GM12878 (cell line): ENCODE measurements at regions not wholly inside any gene's neighbourhood (a gene's known extent, or its start where the extent isn't known, plus 50 kb on each side); places are given as distances from the start of the nearest gene placed in this dataset.

Source experiments
- ATAC-seq: fragments of 200-7000 bp; cut with Tn5 transposase; 3 replicates; pipeline ENCODE4 v1.9.1; 2020; ENCODE audit warnings: mild to moderate bottlenecking, moderate library complexity
- BruUV-seq: library from RNA; stranded (reverse); fragments of 400-500 nt; replicated peaks from 2 replicates; lab custom pipeline; 2021; lab: Mats Ljungman, UMichigan
- CTCF ChIA-PET: fragments of 300-600 bp; sonication (Branson Sonifier 250); formaldehyde crosslinking; extraction: SDS; loops from one replicate; lab custom pipeline; 2021; ENCODE audit warnings: inconsistent platforms; lab: Yijun Ruan, JAX
- POLR2A ChIA-PET: fragments of 350-600 bp; formaldehyde crosslinking; extraction: SDS; loops from one replicate; lab custom pipeline; 2021; ENCODE audit warnings: inconsistent platforms; lab: Charles Lee
- RAD21 ChIA-PET: fragments of 300-600 bp; sonication (Branson Sonifier 250); formaldehyde crosslinking; loops from one replicate; lab custom pipeline; 2023; ENCODE audit warnings: antibody characterized with exemption; ENCODE audit not compliant: unreplicated experiment; lab: Charles Lee
- SMC1A ChIA-PET: fragments of 300-600 bp; sonication (Branson Sonifier 250); formaldehyde crosslinking; loops from one replicate; lab custom pipeline; 2023; ENCODE audit not compliant: unreplicated experiment, uncharacterized antibody; lab: Charles Lee
- DNase-seq: peaks from one replicate; pipeline ENCODE4 v3.0.0-alpha.2; 2011; ENCODE audit warnings: low read depth, low spot score
- FAIRE-seq: peaks from 3 replicates; lab custom pipeline; 2011; peaks lifted over from hg19 to GRCh38; lab: Jason Lieb, UNC
- H2AFZ ChIP-seq: 2 replicates; pipeline ENCODE4 v1.6.0; 2011; ENCODE audit warnings: low read depth, low read length, control low read depth; ENCODE audit not compliant: control insufficient read depth
- H3K27ac ChIP-seq: 2 replicates; pipeline ENCODE4 v1.5.1; 2011; ENCODE audit warnings: control low read depth; ENCODE audit not compliant: control insufficient read depth, insufficient read depth
- H3K27me3 ChIP-seq, 2 experiments: replicated peaks in 1 of 2; 2 replicates each; pipeline versions ENCODE4 v1.6.0 to v1.6.1; 2011; ENCODE audit warnings: low read length in 1 of 2; ENCODE audit not compliant: control insufficient read depth in 2 of 2, insufficient read depth in 2 of 2
- H3K36me3 ChIP-seq, 2 experiments: 2 replicates each; pipeline ENCODE4 v1.5.1; 2011; ENCODE audit warnings: low read length in 1 of 2; ENCODE audit not compliant: control insufficient read depth in 2 of 2, insufficient read depth in 2 of 2
- H3K4me1 ChIP-seq: 2 replicates; pipeline ENCODE4 v1.6.1; 2011; ENCODE audit warnings: mild to moderate bottlenecking, low read length, moderate library complexity, mixed read lengths; ENCODE audit not compliant: control insufficient read depth, insufficient read depth
- H3K4me2 ChIP-seq: 2 replicates; pipeline ENCODE4 v1.6.0; 2011; ENCODE audit warnings: control low read depth; ENCODE audit not compliant: control insufficient read depth, insufficient read depth
- H3K4me3 ChIP-seq: fragments of 200-600 bp; sonication (generic); 2 replicates; pipeline ENCODE4 v1.5.1; 2016
- H3K79me2 ChIP-seq: 2 replicates; pipeline ENCODE4 v1.6.0; 2011; ENCODE audit warnings: low read length; ENCODE audit not compliant: control insufficient read depth, insufficient read depth
- H3K9ac ChIP-seq: 2 replicates; pipeline ENCODE4 v1.8.0; 2011; ENCODE audit warnings: low read length, control low read depth, mixed read lengths; ENCODE audit not compliant: control insufficient read depth, insufficient read depth
- H3K9me3 ChIP-seq: replicated peaks from 3 replicates; pipeline ENCODE4 v1.5.1; 2011; ENCODE audit warnings: mild to moderate bottlenecking, low read length; ENCODE audit not compliant: control insufficient read depth, insufficient read depth
- H4K20me1 ChIP-seq: 2 replicates; pipeline ENCODE4 v1.6.0; 2011; ENCODE audit not compliant: control insufficient read depth, insufficient read depth
- BHLHE40 ChIP-seq, 2 experiments: fragments of 450-650 bp in 1 of 2; IDR thresholded peaks; 2 replicates each; pipeline ENCODE4 v1.6.1; 2011 to 2017; ENCODE audit warnings: low read depth in 2 of 2, borderline replicate concordance in 1 of 2, improper control_type of control experiment in 1 of 2, low read length in 1 of 2, mild to moderate bottlenecking in 1 of 2
- BMI1 ChIP-seq: fragments of 450-650 bp; IDR thresholded peaks from 2 replicates; pipeline ENCODE4 v1.6.1; 2016; ENCODE audit warnings: mild to moderate bottlenecking, moderate library complexity, borderline replicate concordance
- CREM ChIP-seq: IDR thresholded peaks from 2 replicates; pipeline ENCODE4 v1.6.1; 2014; ENCODE audit warnings: antibody characterized with exemption, low read depth
- FOS ChIP-seq: IDR thresholded peaks from 3 replicates; pipeline ENCODE4 v1.6.1; 2011; ENCODE audit warnings: borderline replicate concordance; ENCODE audit not compliant: insufficient read length; ENCODE audit errors: extremely low read depth
- HCFC1 ChIP-seq: fragments of 150-350 bp; IDR thresholded peaks from 2 replicates; pipeline ENCODE4 v1.6.1; 2014; ENCODE audit warnings: low read length
- HDAC6 ChIP-seq: fragments of 200-600 bp; sonication (generic); IDR thresholded peaks from one replicate; pipeline ENCODE4 v1.8.0; 2017; ENCODE audit warnings: antibody characterized with exemption; ENCODE audit not compliant: unreplicated experiment
- KDM1A ChIP-seq: fragments of 200-600 bp; sonication (generic); IDR thresholded peaks from 2 replicates; pipeline ENCODE4 v1.6.1; 2016; ENCODE audit warnings: borderline replicate concordance
- MEF2A ChIP-seq: IDR thresholded peaks from 2 replicates; pipeline ENCODE4 v1.6.1; 2011; ENCODE audit warnings: low read depth, mild to moderate bottlenecking, low read length, moderate library complexity; ENCODE audit not compliant: insufficient read depth
- MYB ChIP-seq: fragments of 150-350 bp; IDR thresholded peaks from 2 replicates; pipeline ENCODE4 v1.6.1; 2014; ENCODE audit warnings: mild to moderate bottlenecking, low read depth, low read length, borderline replicate concordance
- RAD51 ChIP-seq: fragments of 450-650 bp; IDR thresholded peaks from 2 replicates; pipeline ENCODE4 v1.6.1; 2016; ENCODE audit warnings: moderate library complexity, mild to moderate bottlenecking, inconsistent platforms
- RELA ChIP-seq: fragments of 450-650 bp; IDR thresholded peaks from 2 replicates; pipeline ENCODE4 v1.8.0; 2014; ENCODE audit warnings: borderline replicate concordance; ENCODE audit not compliant: partially characterized antibody
- SMAD1 ChIP-seq: fragments of 450-650 bp; IDR thresholded peaks from 2 replicates; pipeline ENCODE4 v1.6.1; 2018; ENCODE audit warnings: mild to moderate bottlenecking, low read depth; ENCODE audit not compliant: partially characterized antibody
- STAT1 ChIP-seq: fragments of 450-650 bp; conservative IDR thresholded peaks from 2 replicates; pipeline ENCODE4 v1.6.1; 2014; ENCODE audit warnings: antibody characterized with exemption, mild to moderate bottlenecking
- TCF12 ChIP-seq: IDR thresholded peaks from 2 replicates; pipeline ENCODE4 v1.6.1; 2011; ENCODE audit warnings: low read depth, mild to moderate bottlenecking, low read length
- WGBS: methylation state at CpG from one replicate; pipeline ENCODE4 v1.1.6; 2016; ENCODE audit warnings: low lambda C conversion rate; ENCODE audit not compliant: insufficient replicate concordance, insufficient coverage; ENCODE audit errors: missing lambda C conversion rate; 5-methylcytosine and 5-hydroxymethylcytosine counted together
- in situ Hi-C: fragments of 300-500 bp; cut with MboI; formaldehyde crosslinking; loops from 9 replicates; pipeline ENCODE4 v1.14.3; 2018; ENCODE audit warnings: mixed read lengths
- intact Hi-C: fragments of 100-400 bp; cut with micrococcal nuclease; formaldehyde crosslinking; loops from one replicate; pipeline ENCODE4 v1.14.2; 2022; ENCODE audit not compliant: unreplicated experiment
- TF ChIP-seq, protein P1 (sequence below): fragments of 450-650 bp; IDR thresholded peaks from 2 replicates; pipeline ENCODE4 v1.6.1; 2017; ENCODE audit warnings: low read depth, mild to moderate bottlenecking, moderate library complexity
- TF ChIP-seq, protein P2 (sequence below): IDR thresholded peaks from 2 replicates; pipeline ENCODE4 v1.6.1; 2011; ENCODE audit warnings: low read depth, mild to moderate bottlenecking, low read length, moderate library complexity, borderline replicate concordance; ENCODE audit errors: extremely low read depth
- TF ChIP-seq, protein P3 (sequence below): IDR thresholded peaks from 2 replicates; pipeline ENCODE4 v1.6.1; 2012; ENCODE audit warnings: low read depth, low read length, improper control_type of control experiment
- TF ChIP-seq, protein P4 (sequence below): fragments of 450-650 bp; IDR thresholded peaks from 2 replicates; pipeline ENCODE4 v1.6.1; 2016; ENCODE audit warnings: mild to moderate bottlenecking, moderate library complexity, borderline replicate concordance

DNA sequence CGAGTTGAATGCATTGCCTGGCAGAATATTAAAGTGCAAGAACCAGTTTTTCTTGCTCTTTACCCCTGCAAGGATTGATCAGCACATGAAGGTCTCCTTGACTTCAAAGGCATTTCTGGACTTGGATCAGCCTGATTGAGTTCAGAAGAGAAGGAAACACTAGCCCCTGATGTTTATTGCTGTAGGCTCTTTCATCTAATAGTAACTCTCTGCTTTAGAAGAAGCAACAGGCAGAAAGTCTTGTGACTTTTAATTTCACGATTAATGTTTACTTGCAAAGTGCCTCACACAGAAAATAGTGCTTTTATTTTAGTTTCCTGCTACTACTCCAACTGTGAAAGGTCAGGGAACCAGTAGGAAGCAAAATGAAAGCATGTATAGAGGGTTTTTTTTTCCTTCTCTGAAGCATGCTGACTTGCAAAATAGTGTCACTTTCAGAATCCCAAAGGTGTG, 69.1 kb downstream of the PCDH7 start:
- no peak overlapping the region for H3K9ac ChIP-seq
- no peaks in the 10 kb centered on the region for H3K79me2 ChIP-seq
- CTCF ChIA-PET: no interaction called here
- in situ Hi-C loops (no loop called here), intact Hi-C loops (no loop called here)
- POLR2A ChIA-PET: no interaction called here
- DNase-seq (no peak), FAIRE-seq (no peak), ATAC-seq (no peak)
- RAD21 ChIA-PET: no interaction called here
- no peak overlapping the region for H2AFZ ChIP-seq
- SMC1A ChIA-PET: no interaction called here
- no peaks in the 10 kb centered on the region for H3K4me1 ChIP-seq
- no peaks in the 10 kb centered on the region for H3K36me3 ChIP-seq
- WGBS: 4% methylated on average over 2 of the region's 2 CpGs
- no peaks in the 10 kb centered on the region for H3K27me3 ChIP-seq
- H4K20me1 ChIP-seq: no peaks in the 10 kb centered on the region
- H3K4me2 ChIP-seq: no peak overlapping the region
- no peak overlapping the region for H3K27ac ChIP-seq
- no TSS peak for BruUV-seq
- no peak overlapping the region for H3K4me3 ChIP-seq
- no peaks in the 10 kb centered on the region for H3K9me3 ChIP-seq
- TF ChIP-seq HCFC1 (no peak), MEF2A (no peak), MYB (no peak), KDM1A (no peak), BMI1 (no peak), HDAC6 (no peak), CREM (no peak), FOS (no peak), TCF12 (no peak), RELA (no peak), BHLHE40 (IDR thresholded peaks at IDR 0.05; ENCODE audit: borderline replicate concordance in 1 of 2, low read depth in 2 of 2, low read length in 1 of 2) (no peak), SMAD1 (no peak), RAD51 (no peak), STAT1 (no peak)
- TF ChIP-seq, protein P1, sequence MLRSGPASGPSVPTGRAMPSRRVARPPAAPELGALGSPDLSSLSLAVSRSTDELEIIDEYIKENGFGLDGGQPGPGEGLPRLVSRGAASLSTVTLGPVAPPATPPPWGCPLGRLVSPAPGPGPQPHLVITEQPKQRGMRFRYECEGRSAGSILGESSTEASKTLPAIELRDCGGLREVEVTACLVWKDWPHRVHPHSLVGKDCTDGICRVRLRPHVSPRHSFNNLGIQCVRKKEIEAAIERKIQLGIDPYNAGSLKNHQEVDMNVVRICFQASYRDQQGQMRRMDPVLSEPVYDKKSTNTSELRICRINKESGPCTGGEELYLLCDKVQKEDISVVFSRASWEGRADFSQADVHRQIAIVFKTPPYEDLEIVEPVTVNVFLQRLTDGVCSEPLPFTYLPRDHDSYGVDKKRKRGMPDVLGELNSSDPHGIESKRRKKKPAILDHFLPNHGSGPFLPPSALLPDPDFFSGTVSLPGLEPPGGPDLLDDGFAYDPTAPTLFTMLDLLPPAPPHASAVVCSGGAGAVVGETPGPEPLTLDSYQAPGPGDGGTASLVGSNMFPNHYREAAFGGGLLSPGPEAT: no peak
- TF ChIP-seq, protein P2, sequence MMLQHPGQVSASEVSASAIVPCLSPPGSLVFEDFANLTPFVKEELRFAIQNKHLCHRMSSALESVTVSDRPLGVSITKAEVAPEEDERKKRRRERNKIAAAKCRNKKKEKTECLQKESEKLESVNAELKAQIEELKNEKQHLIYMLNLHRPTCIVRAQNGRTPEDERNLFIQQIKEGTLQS: no peak
- TF ChIP-seq, protein P3, sequence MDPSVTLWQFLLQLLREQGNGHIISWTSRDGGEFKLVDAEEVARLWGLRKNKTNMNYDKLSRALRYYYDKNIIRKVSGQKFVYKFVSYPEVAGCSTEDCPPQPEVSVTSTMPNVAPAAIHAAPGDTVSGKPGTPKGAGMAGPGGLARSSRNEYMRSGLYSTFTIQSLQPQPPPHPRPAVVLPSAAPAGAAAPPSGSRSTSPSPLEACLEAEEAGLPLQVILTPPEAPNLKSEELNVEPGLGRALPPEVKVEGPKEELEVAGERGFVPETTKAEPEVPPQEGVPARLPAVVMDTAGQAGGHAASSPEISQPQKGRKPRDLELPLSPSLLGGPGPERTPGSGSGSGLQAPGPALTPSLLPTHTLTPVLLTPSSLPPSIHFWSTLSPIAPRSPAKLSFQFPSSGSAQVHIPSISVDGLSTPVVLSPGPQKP: no peak
- TF ChIP-seq, protein P4, sequence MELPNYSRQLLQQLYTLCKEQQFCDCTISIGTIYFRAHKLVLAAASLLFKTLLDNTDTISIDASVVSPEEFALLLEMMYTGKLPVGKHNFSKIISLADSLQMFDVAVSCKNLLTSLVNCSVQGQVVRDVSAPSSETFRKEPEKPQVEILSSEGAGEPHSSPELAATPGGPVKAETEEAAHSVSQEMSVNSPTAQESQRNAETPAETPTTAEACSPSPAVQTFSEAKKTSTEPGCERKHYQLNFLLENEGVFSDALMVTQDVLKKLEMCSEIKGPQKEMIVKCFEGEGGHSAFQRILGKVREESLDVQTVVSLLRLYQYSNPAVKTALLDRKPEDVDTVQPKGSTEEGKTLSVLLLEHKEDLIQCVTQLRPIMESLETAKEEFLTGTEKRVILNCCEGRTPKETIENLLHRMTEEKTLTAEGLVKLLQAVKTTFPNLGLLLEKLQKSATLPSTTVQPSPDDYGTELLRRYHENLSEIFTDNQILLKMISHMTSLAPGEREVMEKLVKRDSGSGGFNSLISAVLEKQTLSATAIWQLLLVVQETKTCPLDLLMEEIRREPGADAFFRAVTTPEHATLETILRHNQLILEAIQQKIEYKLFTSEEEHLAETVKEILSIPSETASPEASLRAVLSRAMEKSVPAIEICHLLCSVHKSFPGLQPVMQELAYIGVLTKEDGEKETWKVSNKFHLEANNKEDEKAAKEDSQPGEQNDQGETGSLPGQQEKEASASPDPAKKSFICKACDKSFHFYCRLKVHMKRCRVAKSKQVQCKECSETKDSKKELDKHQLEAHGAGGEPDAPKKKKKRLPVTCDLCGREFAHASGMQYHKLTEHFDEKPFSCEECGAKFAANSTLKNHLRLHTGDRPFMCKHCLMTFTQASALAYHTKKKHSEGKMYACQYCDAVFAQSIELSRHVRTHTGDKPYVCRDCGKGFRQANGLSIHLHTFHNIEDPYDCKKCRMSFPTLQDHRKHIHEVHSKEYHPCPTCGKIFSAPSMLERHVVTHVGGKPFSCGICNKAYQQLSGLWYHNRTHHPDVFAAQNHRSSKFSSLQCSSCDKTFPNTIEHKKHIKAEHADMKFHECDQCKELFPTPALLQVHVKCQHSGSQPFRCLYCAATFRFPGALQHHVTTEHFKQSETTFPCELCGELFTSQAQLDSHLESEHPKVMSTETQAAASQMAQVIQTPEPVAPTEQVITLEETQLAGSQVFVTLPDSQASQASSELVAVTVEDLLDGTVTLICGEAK: no peak
